ENCODE measurements at regions not wholly inside any gene's neighbourhood (a gene's known extent, or its start where the extent isn't known, plus 50 kb on each side); places are given as distances from the start of the nearest gene placed in this dataset.
"Not testable (repeated sequence)": the region's sequence is repeated elsewhere in the genome, so short reads cannot be mapped to it uniquely, and the experiment has no call there.

DNA sequence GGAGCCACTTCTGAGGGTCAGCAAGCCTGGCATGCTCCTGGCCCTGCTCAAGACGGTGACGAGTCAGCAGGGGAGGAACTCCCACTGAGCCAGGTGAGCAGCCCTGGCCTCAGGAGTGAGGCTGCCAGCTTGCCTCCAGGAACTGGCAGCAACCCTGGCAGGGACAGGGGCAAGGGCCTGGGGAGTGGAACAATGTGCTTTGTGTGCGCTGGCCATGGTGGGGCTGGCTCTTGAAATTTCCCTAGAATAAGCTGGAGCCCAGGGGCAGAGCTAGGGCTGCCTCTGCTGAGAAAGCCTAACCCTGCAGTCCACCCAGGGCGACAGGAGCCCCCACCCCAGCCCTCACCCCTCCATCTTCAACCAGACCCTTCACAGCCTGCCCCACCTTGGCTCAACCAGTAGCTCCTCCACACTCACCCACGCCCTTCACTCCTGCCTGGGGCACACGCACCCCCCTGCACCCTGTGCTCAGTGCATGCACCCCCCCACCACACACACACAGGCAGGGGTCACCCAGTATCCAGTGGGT, 88.0 kb downstream of the MRPL14 start:
- no peak for DNase-seq (ENCODE audit: low read depth)
- H3K36me3 ChIP-seq (ENCODE audit: control insufficient read depth, insufficient read depth, low read length) = no peaks in the 10 kb centered on the region
- H3K27me3 ChIP-seq (ENCODE audit: control insufficient read depth, insufficient read depth, low read length) = no peaks in the 10 kb centered on the region
- no peak for TF ChIP-seq CTCF (IDR thresholded peaks at IDR 0.05; ENCODE audit: insufficient read depth, low read length, poor library complexity, severe bottlenecking)
- no peak overlapping the region for H3K4me3 ChIP-seq (ENCODE audit: low read depth, low read length)

- Histone ChIP-seq H3K36me3 (ENCODE audit: control insufficient read depth, insufficient read depth, low read length) (no peaks in the 10 kb centered on the region), H3K4me3 (ENCODE audit: low read depth, low read length) (no peak overlapping the region), H3K27me3 (ENCODE audit: control insufficient read depth, insufficient read depth, low read length) (no peaks in the 10 kb centered on the region)
- no peak for DNase-seq (ENCODE audit: low read depth)
- TF ChIP-seq CTCF (IDR thresholded peaks at IDR 0.05; ENCODE audit: insufficient read depth, low read length, poor library complexity, severe bottlenecking) = no peak
Measured at GRCh38 chr6:44038543-44039065, 88.6 kb downstream of the MRPL14 start.

GRCh38 chr6:44037847-44038542, 89.3 kb downstream of the MRPL14 start:
- Histone ChIP-seq H3K36me3 (ENCODE audit: control insufficient read depth, insufficient read depth, low read length) (no peaks in the 10 kb centered on the region), H3K27me3 (ENCODE audit: control insufficient read depth, insufficient read depth, low read length) (no peaks in the 10 kb centered on the region), H3K4me3 (ENCODE audit: low read depth, low read length) (no peak overlapping the region)
- DNase-seq (ENCODE audit: low read depth) = no peak
- TF ChIP-seq CTCF (IDR thresholded peaks at IDR 0.05; ENCODE audit: insufficient read depth, low read length, poor library complexity, severe bottlenecking) = no peak

GRCh38 chr6:44037276-44037675, 90.0 kb downstream of the MRPL14 start:
- DNase-seq (ENCODE audit: low read depth); H3K27me3 ChIP-seq (ENCODE audit: control insufficient read depth, insufficient read depth, low read length); H3K36me3 ChIP-seq (ENCODE audit: control insufficient read depth, insufficient read depth, low read length); H3K4me3 ChIP-seq (ENCODE audit: low read depth, low read length): not testable (repeated sequence)

- Histone ChIP-seq H3K27me3 (ENCODE audit: control insufficient read depth, insufficient read depth, low read length) (no peaks in the 10 kb centered on the region), H3K36me3 (ENCODE audit: control insufficient read depth, insufficient read depth, low read length) (no peaks in the 10 kb centered on the region), H3K4me3 (ENCODE audit: low read depth, low read length) (no peak overlapping the region)
- no peak for DNase-seq (ENCODE audit: low read depth)
- TF ChIP-seq CTCF (IDR thresholded peaks at IDR 0.05; ENCODE audit: insufficient read depth, low read length, poor library complexity, severe bottlenecking) = no peak
Measured at GRCh38 chr6:44036699-44037101, 90.6 kb downstream of the MRPL14 start.

DNA sequence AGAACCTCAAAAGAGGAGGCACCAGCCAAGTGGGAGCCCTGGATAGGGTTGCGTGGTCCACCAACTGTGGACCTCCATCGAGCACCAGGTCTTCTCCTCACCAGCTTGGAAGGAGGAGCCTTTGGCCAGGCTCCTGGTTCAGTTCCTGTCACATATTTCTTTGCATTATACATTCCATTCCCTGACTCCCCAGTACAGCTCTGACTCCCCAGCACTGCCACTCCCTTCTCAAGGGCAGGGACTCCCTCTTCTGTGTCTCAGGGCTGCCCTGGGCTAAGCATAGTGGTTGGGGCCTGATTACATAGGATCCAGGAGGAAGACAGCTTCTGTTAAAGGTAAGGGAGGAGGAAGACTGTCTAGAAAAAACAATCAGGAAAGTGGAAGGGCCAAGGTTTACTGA, 91.1 kb downstream of the MRPL14 start:
- no peak for TF ChIP-seq CTCF (IDR thresholded peaks at IDR 0.05; ENCODE audit: insufficient read depth, low read length, poor library complexity, severe bottlenecking)
- H3K27me3 ChIP-seq (ENCODE audit: control insufficient read depth, insufficient read depth, low read length) = no peaks in the 10 kb centered on the region
- no peak overlapping the region for H3K4me3 ChIP-seq (ENCODE audit: low read depth, low read length)
- no peaks in the 10 kb centered on the region for H3K36me3 ChIP-seq (ENCODE audit: control insufficient read depth, insufficient read depth, low read length)
- DNase-seq (ENCODE audit: low read depth) = no peak
